Osteocyte (in vitro differentiated cells): ENCODE measurements at regions not wholly inside any gene's neighbourhood (a gene's known extent, or its start where the extent isn't known, plus 50 kb on each side); places are given as distances from the start of the nearest gene placed in this dataset.

Experiments
- DNase-seq: peaks from one replicate; pipeline ENCODE4 v3.0.0; 2021; ENCODE audit warnings: mixed read lengths; ENCODE audit not compliant: unreplicated experiment; ENCODE audit errors: extremely low spot score
- H3K27ac Mint-ChIP-seq: one replicate; pipeline ENCODE4 v1.8.0; 2021; ENCODE audit warnings: mild to moderate bottlenecking, mixed read lengths; ENCODE audit not compliant: unreplicated experiment
- H3K27me3 Mint-ChIP-seq: one replicate; pipeline ENCODE4 v1.8.0; 2021; ENCODE audit warnings: mixed read lengths; ENCODE audit not compliant: unreplicated experiment
- H3K36me3 Mint-ChIP-seq: one replicate; pipeline ENCODE4 v1.8.0; 2021; ENCODE audit warnings: mixed read lengths; ENCODE audit not compliant: unreplicated experiment
- H3K4me1 Mint-ChIP-seq: one replicate; pipeline ENCODE4 v1.8.0; 2021; ENCODE audit warnings: mixed read lengths; ENCODE audit not compliant: unreplicated experiment
- H3K4me3 Mint-ChIP-seq: one replicate; pipeline ENCODE4 v1.8.0; 2021; ENCODE audit warnings: mild to moderate bottlenecking, moderate library complexity, mixed read lengths; ENCODE audit not compliant: unreplicated experiment
- H3K9me3 Mint-ChIP-seq: one replicate; pipeline ENCODE4 v1.8.0; 2021; ENCODE audit warnings: mixed read lengths; ENCODE audit not compliant: unreplicated experiment
- CTCF ChIP-seq: fragments of 200-600 bp; sonication (generic); IDR thresholded peaks from 2 replicates; pipeline ENCODE4 v1.5.0; 2021; ENCODE audit warnings: antibody characterized with exemption, mild to moderate bottlenecking, moderate library complexity

GRCh38 chr2:104004821-104005220 lies 849.1 kb upstream of the POU3F3 start:
- Mint-ChIP-seq H3K4me1 (no peaks in the 10 kb centered on the region), H3K27ac (no peak overlapping the region), H3K4me3 (no peak overlapping the region), H3K27me3 (no peaks in the 10 kb centered on the region), H3K36me3 (no peaks in the 10 kb centered on the region), H3K9me3 (no peaks in the 10 kb centered on the region)
- DNase-seq: no peak
- no peak for TF ChIP-seq CTCF

GRCh38 chr2:104016801-104017200 lies 837.1 kb upstream of the POU3F3 start:
- Mint-ChIP-seq H3K36me3 (no peaks in the 10 kb centered on the region), H3K9me3 (peaks cover 8% of the 10 kb centered on the region), H3K4me1 (no peaks in the 10 kb centered on the region), H3K27ac (no peak overlapping the region), H3K27me3 (no peaks in the 10 kb centered on the region), H3K4me3 (no peak overlapping the region)
- DNase-seq: no peak
- TF ChIP-seq CTCF: no peak

- no peaks in the 10 kb centered on the region for H3K9me3 Mint-ChIP-seq
- H3K4me3 Mint-ChIP-seq: no peak overlapping the region
- no peaks in the 10 kb centered on the region for H3K36me3 Mint-ChIP-seq
- no peak overlapping the region for H3K27ac Mint-ChIP-seq
- peaks cover 23% of the 10 kb centered on the region for H3K27me3 Mint-ChIP-seq
- no peak for DNase-seq
- peaks cover 14% of the 10 kb centered on the region for H3K4me1 Mint-ChIP-seq
- no peak for TF ChIP-seq CTCF
Measured at GRCh38 chr2:104023306-104023705, 830.6 kb upstream of the POU3F3 start.

GRCh38 chr2:104023765-104024164 lies 830.1 kb upstream of the POU3F3 start:
- Mint-ChIP-seq H3K36me3 (no peaks in the 10 kb centered on the region), H3K27me3 (peaks cover 25% of the 10 kb centered on the region), H3K9me3 (no peaks in the 10 kb centered on the region), H3K4me1 (peaks cover 15% of the 10 kb centered on the region), H3K4me3 (no peak overlapping the region), H3K27ac (no peak overlapping the region)
- DNase-seq: no peak
- no peak for TF ChIP-seq CTCF

- Mint-ChIP-seq H3K27ac (no peak overlapping the region), H3K4me3 (no peak overlapping the region), H3K9me3 (no peaks in the 10 kb centered on the region), H3K27me3 (peaks cover 30% of the 10 kb centered on the region), H3K36me3 (no peaks in the 10 kb centered on the region), H3K4me1 (peaks cover 15% of the 10 kb centered on the region)
- DNase-seq: no peak
- TF ChIP-seq CTCF: no peak
Measured at GRCh38 chr2:104025295-104025694, 828.6 kb upstream of the POU3F3 start.
